ENCODE measurements at regions not wholly inside any gene's neighbourhood (a gene's known extent, or its start where the extent isn't known, plus 50 kb on each side); places are given as distances from the start of the nearest gene placed in this dataset.
A peak's percentile ranks its signal among the peaks of the same experiment; 100 is the strongest.
"Not testable (repeated sequence)": the region's sequence is repeated elsewhere in the genome, so short reads cannot be mapped to it uniquely, and the experiment has no call there.

- no peak for DNase-seq
Measured at GRCh38 chr10:93222211-93222754, 148.6 kb downstream of the CYP26A1 start.

- DNase-seq: no peak
Measured at GRCh38 chr10:93222876-93223275, 149.2 kb downstream of the CYP26A1 start.

- no peak for DNase-seq
Measured at GRCh38 chr10:93223336-93223735, 149.6 kb downstream of the CYP26A1 start.

GRCh38 chr10:93224005-93224779 is 150.5 kb downstream of the CYP26A1 start:
- DNase-seq: no peak

GRCh38 chr10:93225938-93226337 is 152.2 kb downstream of the CYP26A1 start:
- DNase-seq: no peak

GRCh38 chr10:93226619-93227018 is 152.9 kb downstream of the CYP26A1 start:
- DNase-seq: no peak

- not testable (repeated sequence) for DNase-seq
Measured at GRCh38 chr10:93230596-93230995, 156.9 kb downstream of the CYP26A1 start.

- not testable (repeated sequence) for DNase-seq
Measured at GRCh38 chr10:93232159-93232558, 158.5 kb downstream of the CYP26A1 start.

- not testable (repeated sequence) for DNase-seq
Measured at GRCh38 chr10:93234940-93235339, 161.2 kb downstream of the CYP26A1 start.

- DNase-seq: no peak
Measured at GRCh38 chr10:93235686-93236085, 162.0 kb downstream of the CYP26A1 start.

GRCh38 chr10:93236393-93237040 is 162.8 kb downstream of the CYP26A1 start:
- no peak for DNase-seq

- DNase-seq: peak; percentile 32
Measured at GRCh38 chr10:93245147-93245546, 171.5 kb downstream of the CYP26A1 start.

- peak; percentile 78 for DNase-seq
Measured at GRCh38 chr10:93245779-93246178, 172.1 kb downstream of the CYP26A1 start.

GRCh38 chr10:93248583-93249227 is 175.0 kb downstream of the CYP26A1 start:
- DNase-seq: peak; percentile 84

- DNase-seq: no peak
Measured at GRCh38 chr10:93250010-93250409, 176.3 kb downstream of the CYP26A1 start.

GRCh38 chr10:93254180-93254853 is 180.6 kb downstream of the CYP26A1 start:
- DNase-seq: no peak

GRCh38 chr10:93255546-93255945 is 181.9 kb downstream of the CYP26A1 start:
- no peak for DNase-seq

Measured in NCI-H69 (cell line).